ENCODE measurements at regions not wholly inside any gene's neighbourhood (a gene's known extent, or its start where the extent isn't known, plus 50 kb on each side); places are given as distances from the start of the nearest gene placed in this dataset.

DNA sequence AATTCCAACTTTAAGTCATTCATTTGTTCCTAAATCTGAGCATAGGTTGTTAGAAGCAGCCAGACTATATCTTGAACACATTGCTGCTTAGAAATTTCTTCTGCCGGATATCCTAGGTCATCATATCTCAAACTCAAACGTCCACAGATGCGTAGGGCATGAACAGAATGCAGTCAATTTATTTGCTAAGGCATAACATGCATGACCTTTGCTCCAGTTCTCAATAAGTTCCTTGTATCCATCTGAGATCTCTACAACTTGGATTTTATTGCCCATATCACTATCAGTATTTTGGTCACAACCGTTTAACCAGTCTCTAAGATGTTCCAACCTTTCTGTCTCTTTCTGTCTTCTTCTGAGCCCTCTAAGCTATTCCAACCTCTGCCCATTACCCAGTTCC, 210.9 kb upstream of the MANEA start:
- Histone ChIP-seq H3K36me3 (ENCODE audit: control insufficient read depth in 2 of 2, extremely low read depth in 1 of 2, insufficient read depth in 2 of 2, low read length in 2 of 2) (no peaks in the 10 kb centered on the region), H3K27ac (ENCODE audit: insufficient read depth, low read depth, low read length) (no peak overlapping the region), H3K9me3 (replicated peaks; ENCODE audit: control insufficient read depth, insufficient read depth, low read length) (no peaks in the 10 kb centered on the region), H3K27me3 (ENCODE audit: control insufficient read depth in 2 of 2, insufficient read depth in 2 of 2, low read length in 2 of 2) (no peaks in the 10 kb centered on the region), H3K9ac (replicated peaks; ENCODE audit: extremely low read depth, insufficient read depth, low read length) (no peak overlapping the region), H3K79me2 (ENCODE audit: control insufficient read depth, insufficient read depth, low read length) (no peaks in the 10 kb centered on the region), H3K4me3 (replicated peaks in 1 of 3; ENCODE audit: insufficient read depth in 1 of 3, low read depth in 1 of 3, low read length in 3 of 3) (no peak overlapping the region), H2AFZ (ENCODE audit: low read depth, low read length) (no peak overlapping the region), H3K9me1 (replicated peaks; ENCODE audit: control insufficient read depth, extremely low read depth, insufficient read depth, low read length) (no peaks in the 10 kb centered on the region), H3K4me1 (ENCODE audit: control insufficient read depth, extremely low read depth, insufficient read depth, low read length) (no peaks in the 10 kb centered on the region), H3K4me2 (ENCODE audit: insufficient read depth, low read length) (no peak overlapping the region), H4K20me1 (replicated peaks; ENCODE audit: control insufficient read depth, extremely low read depth, insufficient read depth, low read length) (no peaks in the 10 kb centered on the region)
- dilution Hi-C loops (cut with MboI; ENCODE audit: extremely low pct_ligation_motif_present, low sequenced_read_pairs) (no loop called here), intact Hi-C loops (cut with micrococcal nuclease) (no loop called here)
- TF ChIP-seq EZH2 (IDR thresholded peaks at IDR 0.05; ENCODE audit: borderline replicate concordance, low read depth, low read length, severe bottlenecking) (no peak), MAX (IDR thresholded peaks at IDR 0.05; ENCODE audit: insufficient read depth, insufficient read length) (no peak), MYC (IDR thresholded peaks at IDR 0.05; ENCODE audit: low read depth, low read length) (no peak), POLR2AphosphoS5 (IDR thresholded peaks at IDR 0.05; ENCODE audit: insufficient read depth, low read depth, low read length) (no peak), POLR2A (IDR thresholded peaks at IDR 0.05; ENCODE audit: low read depth, low read length) (no peak)
- TF ChIP-seq, protein P1, sequence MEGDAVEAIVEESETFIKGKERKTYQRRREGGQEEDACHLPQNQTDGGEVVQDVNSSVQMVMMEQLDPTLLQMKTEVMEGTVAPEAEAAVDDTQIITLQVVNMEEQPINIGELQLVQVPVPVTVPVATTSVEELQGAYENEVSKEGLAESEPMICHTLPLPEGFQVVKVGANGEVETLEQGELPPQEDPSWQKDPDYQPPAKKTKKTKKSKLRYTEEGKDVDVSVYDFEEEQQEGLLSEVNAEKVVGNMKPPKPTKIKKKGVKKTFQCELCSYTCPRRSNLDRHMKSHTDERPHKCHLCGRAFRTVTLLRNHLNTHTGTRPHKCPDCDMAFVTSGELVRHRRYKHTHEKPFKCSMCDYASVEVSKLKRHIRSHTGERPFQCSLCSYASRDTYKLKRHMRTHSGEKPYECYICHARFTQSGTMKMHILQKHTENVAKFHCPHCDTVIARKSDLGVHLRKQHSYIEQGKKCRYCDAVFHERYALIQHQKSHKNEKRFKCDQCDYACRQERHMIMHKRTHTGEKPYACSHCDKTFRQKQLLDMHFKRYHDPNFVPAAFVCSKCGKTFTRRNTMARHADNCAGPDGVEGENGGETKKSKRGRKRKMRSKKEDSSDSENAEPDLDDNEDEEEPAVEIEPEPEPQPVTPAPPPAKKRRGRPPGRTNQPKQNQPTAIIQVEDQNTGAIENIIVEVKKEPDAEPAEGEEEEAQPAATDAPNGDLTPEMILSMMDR (IDR thresholded peaks at IDR 0.05; ENCODE audit: extremely low read depth in 1 of 2, insufficient read depth in 1 of 2, low read depth in 1 of 2, low read length in 2 of 2) = no peak
- POLR2A ChIA-PET = no interaction called here
- CTCF ChIA-PET = no interaction called here
- DNase-seq (ENCODE audit: low read depth, low spot score) (no peak), FAIRE-seq (no peak)
- no TSS peak for BruUV-seq (replicated peaks)

- H3K9me3 ChIP-seq (replicated peaks; ENCODE audit: control insufficient read depth, insufficient read depth, low read length) = peaks cover 2% of the 10 kb centered on the region
- H3K4me2 ChIP-seq (ENCODE audit: insufficient read depth, low read length) = no peak overlapping the region
- intact Hi-C loops (cut with micrococcal nuclease) (no loop called here), dilution Hi-C loops (cut with MboI; ENCODE audit: extremely low pct_ligation_motif_present, low sequenced_read_pairs) (no loop called here)
- H3K4me3 ChIP-seq (replicated peaks in 1 of 3; ENCODE audit: insufficient read depth in 1 of 3, low read depth in 1 of 3, low read length in 3 of 3) = no peak overlapping the region
- no peak for TF ChIP-seq MAX (IDR thresholded peaks at IDR 0.05; ENCODE audit: insufficient read depth, insufficient read length)
- TF ChIP-seq, protein P1 (IDR thresholded peaks at IDR 0.05; ENCODE audit: extremely low read depth in 1 of 2, insufficient read depth in 1 of 2, low read depth in 1 of 2, low read length in 2 of 2) = no peak
- no peak for TF ChIP-seq GATA2 (IDR thresholded peaks at IDR 0.05; ENCODE audit: insufficient read depth, insufficient read length, low read depth, low read length)
- TF ChIP-seq EZH2 (IDR thresholded peaks at IDR 0.05; ENCODE audit: borderline replicate concordance, low read depth, low read length, severe bottlenecking) = no peak
- TF ChIP-seq JUN (IDR thresholded peaks at IDR 0.05; ENCODE audit: borderline replicate concordance, insufficient read depth, insufficient read length, low read depth) = no peak
- TF ChIP-seq POLR2AphosphoS5 (IDR thresholded peaks at IDR 0.05; ENCODE audit: insufficient read depth, low read depth, low read length) = no peak
- no peak for TF ChIP-seq FOS (IDR thresholded peaks at IDR 0.05; ENCODE audit: borderline replicate concordance, insufficient read depth, low read length)
- TF ChIP-seq POLR2A (IDR thresholded peaks at IDR 0.05; ENCODE audit: low read depth, low read length) = no peak
- no peak for TF ChIP-seq MYC (IDR thresholded peaks at IDR 0.05; ENCODE audit: low read depth, low read length)
- no peak overlapping the region for H3K9ac ChIP-seq (replicated peaks; ENCODE audit: extremely low read depth, insufficient read depth, low read length)
- no peaks in the 10 kb centered on the region for H3K4me1 ChIP-seq (ENCODE audit: control insufficient read depth, extremely low read depth, insufficient read depth, low read length)
- H3K27me3 ChIP-seq (ENCODE audit: control insufficient read depth in 2 of 2, insufficient read depth in 2 of 2, low read length in 2 of 2) = no peaks in the 10 kb centered on the region
- no peak for FAIRE-seq
- H2AFZ ChIP-seq (ENCODE audit: low read depth, low read length) = no peak overlapping the region
- H3K27ac ChIP-seq (ENCODE audit: insufficient read depth, low read depth, low read length) = no peak overlapping the region
- DNase-seq (ENCODE audit: low read depth, low spot score) = no peak
- ChIA-PET CTCF (no interaction called here), POLR2A (no interaction called here)
- no TSS peak for BruUV-seq (replicated peaks)
- no peaks in the 10 kb centered on the region for H3K36me3 ChIP-seq (ENCODE audit: control insufficient read depth in 2 of 2, extremely low read depth in 1 of 2, insufficient read depth in 2 of 2, low read length in 2 of 2)
- no peaks in the 10 kb centered on the region for H3K9me1 ChIP-seq (replicated peaks; ENCODE audit: control insufficient read depth, extremely low read depth, insufficient read depth, low read length)
- no peaks in the 10 kb centered on the region for H3K79me2 ChIP-seq (ENCODE audit: control insufficient read depth, insufficient read depth, low read length)
- H4K20me1 ChIP-seq (replicated peaks; ENCODE audit: control insufficient read depth, extremely low read depth, insufficient read depth, low read length) = no peaks in the 10 kb centered on the region
Observed at GRCh38 chr6:95383878-95384277, 193.5 kb upstream of the MANEA start.

Measured in endothelial cell of umbilical vein (primary cell).